ENCODE measurements at regions not wholly inside any gene's neighbourhood (a gene's known extent, or its start where the extent isn't known, plus 50 kb on each side); places are given as distances from the start of the nearest gene placed in this dataset.

GRCh38 chr1:60865166-60865565 lies 217.2 kb upstream of the NFIA start:
- TF ChIP-seq, protein P1, sequence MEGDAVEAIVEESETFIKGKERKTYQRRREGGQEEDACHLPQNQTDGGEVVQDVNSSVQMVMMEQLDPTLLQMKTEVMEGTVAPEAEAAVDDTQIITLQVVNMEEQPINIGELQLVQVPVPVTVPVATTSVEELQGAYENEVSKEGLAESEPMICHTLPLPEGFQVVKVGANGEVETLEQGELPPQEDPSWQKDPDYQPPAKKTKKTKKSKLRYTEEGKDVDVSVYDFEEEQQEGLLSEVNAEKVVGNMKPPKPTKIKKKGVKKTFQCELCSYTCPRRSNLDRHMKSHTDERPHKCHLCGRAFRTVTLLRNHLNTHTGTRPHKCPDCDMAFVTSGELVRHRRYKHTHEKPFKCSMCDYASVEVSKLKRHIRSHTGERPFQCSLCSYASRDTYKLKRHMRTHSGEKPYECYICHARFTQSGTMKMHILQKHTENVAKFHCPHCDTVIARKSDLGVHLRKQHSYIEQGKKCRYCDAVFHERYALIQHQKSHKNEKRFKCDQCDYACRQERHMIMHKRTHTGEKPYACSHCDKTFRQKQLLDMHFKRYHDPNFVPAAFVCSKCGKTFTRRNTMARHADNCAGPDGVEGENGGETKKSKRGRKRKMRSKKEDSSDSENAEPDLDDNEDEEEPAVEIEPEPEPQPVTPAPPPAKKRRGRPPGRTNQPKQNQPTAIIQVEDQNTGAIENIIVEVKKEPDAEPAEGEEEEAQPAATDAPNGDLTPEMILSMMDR (IDR thresholded peaks at IDR 0.05), result no peak
- TF ChIP-seq, protein P2, sequence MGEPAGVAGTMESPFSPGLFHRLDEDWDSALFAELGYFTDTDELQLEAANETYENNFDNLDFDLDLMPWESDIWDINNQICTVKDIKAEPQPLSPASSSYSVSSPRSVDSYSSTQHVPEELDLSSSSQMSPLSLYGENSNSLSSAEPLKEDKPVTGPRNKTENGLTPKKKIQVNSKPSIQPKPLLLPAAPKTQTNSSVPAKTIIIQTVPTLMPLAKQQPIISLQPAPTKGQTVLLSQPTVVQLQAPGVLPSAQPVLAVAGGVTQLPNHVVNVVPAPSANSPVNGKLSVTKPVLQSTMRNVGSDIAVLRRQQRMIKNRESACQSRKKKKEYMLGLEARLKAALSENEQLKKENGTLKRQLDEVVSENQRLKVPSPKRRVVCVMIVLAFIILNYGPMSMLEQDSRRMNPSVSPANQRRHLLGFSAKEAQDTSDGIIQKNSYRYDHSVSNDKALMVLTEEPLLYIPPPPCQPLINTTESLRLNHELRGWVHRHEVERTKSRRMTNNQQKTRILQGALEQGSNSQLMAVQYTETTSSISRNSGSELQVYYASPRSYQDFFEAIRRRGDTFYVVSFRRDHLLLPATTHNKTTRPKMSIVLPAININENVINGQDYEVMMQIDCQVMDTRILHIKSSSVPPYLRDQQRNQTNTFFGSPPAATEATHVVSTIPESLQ (CRISPR knock-in tag; IDR thresholded peaks at IDR 0.05), result no peak
- TF ChIP-seq ERG (CRISPR knock-in tag; IDR thresholded peaks at IDR 0.05) (no peak), SMAD4 (CRISPR knock-in tag; IDR thresholded peaks at IDR 0.05) (no peak), TEAD4 (CRISPR knock-in tag; IDR thresholded peaks at IDR 0.05) (no peak), NFYB (CRISPR knock-in tag; conservative IDR thresholded peaks at IDR 0.05; ENCODE audit: low read depth) (no peak), TEAD1 (CRISPR knock-in tag; IDR thresholded peaks at IDR 0.05) (no peak), MYBL2 (CRISPR knock-in tag; IDR thresholded peaks at IDR 0.05) (no peak), RELA (CRISPR knock-in tag; IDR thresholded peaks at IDR 0.05; ENCODE audit: borderline replicate concordance) (no peak), JUN (CRISPR knock-in tag; IDR thresholded peaks at IDR 0.05) (no peak)
- TF ChIP-seq, protein P3, sequence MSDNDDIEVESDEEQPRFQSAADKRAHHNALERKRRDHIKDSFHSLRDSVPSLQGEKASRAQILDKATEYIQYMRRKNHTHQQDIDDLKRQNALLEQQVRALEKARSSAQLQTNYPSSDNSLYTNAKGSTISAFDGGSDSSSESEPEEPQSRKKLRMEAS (CRISPR knock-in tag; IDR thresholded peaks at IDR 0.05), result no peak
- TF ChIP-seq, protein P4, sequence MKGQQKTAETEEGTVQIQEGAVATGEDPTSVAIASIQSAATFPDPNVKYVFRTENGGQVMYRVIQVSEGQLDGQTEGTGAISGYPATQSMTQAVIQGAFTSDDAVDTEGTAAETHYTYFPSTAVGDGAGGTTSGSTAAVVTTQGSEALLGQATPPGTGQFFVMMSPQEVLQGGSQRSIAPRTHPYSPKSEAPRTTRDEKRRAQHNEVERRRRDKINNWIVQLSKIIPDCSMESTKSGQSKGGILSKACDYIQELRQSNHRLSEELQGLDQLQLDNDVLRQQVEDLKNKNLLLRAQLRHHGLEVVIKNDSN (CRISPR knock-in tag; IDR thresholded peaks at IDR 0.05), result no peak
